GM19035 (cell line): ENCODE measurements at regions not wholly inside any gene's neighbourhood (a gene's known extent, or its start where the extent isn't known, plus 50 kb on each side); places are given as distances from the start of the nearest gene placed in this dataset.
"Not testable (repeated sequence)": the region's sequence is repeated elsewhere in the genome, so short reads cannot be mapped to it uniquely, and the experiment has no call there.

ENCODE experiments used
- ATAC-seq: cut with Tn5 transposase; IDR thresholded peaks from one replicate; pipeline ENCODE4 v1.9.1; 2021; ENCODE audit not compliant: unreplicated experiment

- ATAC-seq, result no peak
These were observed 329.4 kb upstream of the MAN1A1 start for GRCh38 chr6:119678961-119679360.

GRCh38 chr6:119677384-119677783 lies 327.8 kb upstream of the MAN1A1 start:
- no peak for ATAC-seq

- ATAC-seq, result no peak
These were observed 327.4 kb upstream of the MAN1A1 start for GRCh38 chr6:119676961-119677360.

- ATAC-seq, result no peak
These were observed 326.7 kb upstream of the MAN1A1 start for GRCh38 chr6:119676230-119676629.

GRCh38 chr6:119673741-119674140 lies 324.2 kb upstream of the MAN1A1 start:
- ATAC-seq, result no peak

GRCh38 chr6:119672725-119673124 lies 323.2 kb upstream of the MAN1A1 start:
- no peak for ATAC-seq

- no peak for ATAC-seq
These were observed 321.5 kb upstream of the MAN1A1 start for GRCh38 chr6:119671105-119671504.

GRCh38 chr6:119669221-119669620 lies 319.7 kb upstream of the MAN1A1 start:
- ATAC-seq, result no peak

GRCh38 chr6:119665432-119665831 lies 315.9 kb upstream of the MAN1A1 start:
- not testable (repeated sequence) for ATAC-seq

- ATAC-seq, result no peak
These were observed 312.1 kb upstream of the MAN1A1 start for GRCh38 chr6:119661628-119662027.

GRCh38 chr6:119661078-119661477 lies 311.5 kb upstream of the MAN1A1 start:
- no peak for ATAC-seq

GRCh38 chr6:119658917-119659316 lies 309.4 kb upstream of the MAN1A1 start:
- ATAC-seq, result no peak

GRCh38 chr6:119655124-119655523 lies 305.6 kb upstream of the MAN1A1 start:
- ATAC-seq, result no peak

- no peak for ATAC-seq
These were observed 303.8 kb upstream of the MAN1A1 start for GRCh38 chr6:119653329-119653728.

- ATAC-seq, result no peak
These were observed 300.0 kb upstream of the MAN1A1 start for GRCh38 chr6:119649531-119649930.

GRCh38 chr6:119647309-119647708 lies 297.7 kb upstream of the MAN1A1 start:
- no peak for ATAC-seq

GRCh38 chr6:119643876-119644275 lies 294.3 kb upstream of the MAN1A1 start:
- no peak for ATAC-seq

GRCh38 chr6:119637768-119638167 lies 288.2 kb upstream of the MAN1A1 start:
- no peak for ATAC-seq

GRCh38 chr6:119636060-119636459 lies 286.5 kb upstream of the MAN1A1 start:
- no peak for ATAC-seq

GRCh38 chr6:119633461-119633860 lies 283.9 kb upstream of the MAN1A1 start:
- no peak for ATAC-seq

GRCh38 chr6:119630561-119631192 lies 281.1 kb upstream of the MAN1A1 start:
- no peak for ATAC-seq

GRCh38 chr6:119628691-119629594 lies 279.4 kb upstream of the MAN1A1 start:
- no peak for ATAC-seq
